ENCODE measurements at regions not wholly inside any gene's neighbourhood (a gene's known extent, or its start where the extent isn't known, plus 50 kb on each side); places are given as distances from the start of the nearest gene placed in this dataset.
"Not testable (repeated sequence)": the region's sequence is repeated elsewhere in the genome, so short reads cannot be mapped to it uniquely, and the experiment has no call there.

- no peak for DNase-seq
These were observed 323.2 kb upstream of the COBL start for GRCh38 chr7:51639661-51640334.

- no peak for DNase-seq
These were observed 319.9 kb upstream of the COBL start for GRCh38 chr7:51636503-51636902.

GRCh38 chr7:51635775-51636174 lies 319.2 kb upstream of the COBL start:
- no peak for DNase-seq

GRCh38 chr7:51634538-51634937 lies 317.9 kb upstream of the COBL start:
- DNase-seq: no peak

GRCh38 chr7:51634025-51634424 lies 317.4 kb upstream of the COBL start:
- no peak for DNase-seq

GRCh38 chr7:51633596-51633995 lies 317.0 kb upstream of the COBL start:
- no peak for DNase-seq

- no peak for DNase-seq
These were observed 316.4 kb upstream of the COBL start for GRCh38 chr7:51633006-51633405.

- no peak for DNase-seq
These were observed 314.3 kb upstream of the COBL start for GRCh38 chr7:51630933-51631332.

- no peak for DNase-seq
These were observed 312.6 kb upstream of the COBL start for GRCh38 chr7:51629206-51629605.

GRCh38 chr7:51621956-51622355 lies 305.3 kb upstream of the COBL start:
- DNase-seq: no peak

- DNase-seq: no peak
These were observed 304.1 kb upstream of the COBL start for GRCh38 chr7:51620706-51621105.

- no peak for DNase-seq
These were observed 303.3 kb upstream of the COBL start for GRCh38 chr7:51619880-51620279.

GRCh38 chr7:51617686-51618085 lies 301.1 kb upstream of the COBL start:
- DNase-seq: no peak

- no peak for DNase-seq
These were observed 297.3 kb upstream of the COBL start for GRCh38 chr7:51613911-51614357.

GRCh38 chr7:51611937-51612336 lies 295.3 kb upstream of the COBL start:
- DNase-seq: no peak

GRCh38 chr7:51607447-51607846 lies 290.8 kb upstream of the COBL start:
- DNase-seq: no peak

- no peak for DNase-seq
These were observed 290.1 kb upstream of the COBL start for GRCh38 chr7:51606601-51607154.

- no peak for DNase-seq
These were observed 285.8 kb upstream of the COBL start for GRCh38 chr7:51602376-51602775.

GRCh38 chr7:51601461-51601860 lies 284.9 kb upstream of the COBL start:
- DNase-seq: no peak

GRCh38 chr7:51599935-51600334 lies 283.3 kb upstream of the COBL start:
- DNase-seq: not testable (repeated sequence)

- DNase-seq: no peak
These were observed 277.0 kb upstream of the COBL start for GRCh38 chr7:51593628-51594027.

- no peak for DNase-seq
These were observed 276.4 kb upstream of the COBL start for GRCh38 chr7:51592842-51593599.

GRCh38 chr7:51591223-51591622 lies 274.6 kb upstream of the COBL start:
- no peak for DNase-seq

GRCh38 chr7:51590746-51591145 lies 274.1 kb upstream of the COBL start:
- no peak for DNase-seq

Data from NK-92 treated with Interleukin-12 subunit alpha and Interleukin-12 subunit beta, amount 100 ng/mL, for 24 hours (cell line).